ENCODE measurements at regions not wholly inside any gene's neighbourhood (a gene's known extent, or its start where the extent isn't known, plus 50 kb on each side); places are given as distances from the start of the nearest gene placed in this dataset.
"Not testable (repeated sequence)": the region's sequence is repeated elsewhere in the genome, so short reads cannot be mapped to it uniquely, and the experiment has no call there.

GRCh38 chr1:38210021-38210894 is 163.7 kb upstream of the POU3F1 start:
- DNase-seq (ENCODE audit: extremely low read depth, low read depth, low spot score), result no peak

GRCh38 chr1:38208716-38209632 is 162.4 kb upstream of the POU3F1 start:
- no peak for DNase-seq (ENCODE audit: extremely low read depth, low read depth, low spot score)

GRCh38 chr1:38207906-38208305 is 161.3 kb upstream of the POU3F1 start:
- no peak for DNase-seq (ENCODE audit: extremely low read depth, low read depth, low spot score)

- DNase-seq (ENCODE audit: extremely low read depth, low read depth, low spot score), result no peak
Observed at GRCh38 chr1:38207275-38207674, 160.7 kb upstream of the POU3F1 start.

- no peak for DNase-seq (ENCODE audit: extremely low read depth, low read depth, low spot score)
Observed at GRCh38 chr1:38204698-38205097, 158.1 kb upstream of the POU3F1 start.

- no peak for DNase-seq (ENCODE audit: extremely low read depth, low read depth, low spot score)
Observed at GRCh38 chr1:38203441-38203840, 156.8 kb upstream of the POU3F1 start.

- no peak for DNase-seq (ENCODE audit: extremely low read depth, low read depth, low spot score)
Observed at GRCh38 chr1:38201431-38201830, 154.8 kb upstream of the POU3F1 start.

GRCh38 chr1:38198621-38199020 is 152.0 kb upstream of the POU3F1 start:
- DNase-seq (ENCODE audit: extremely low read depth, low read depth, low spot score), result no peak

- no peak for DNase-seq (ENCODE audit: extremely low read depth, low read depth, low spot score)
Observed at GRCh38 chr1:38198099-38198498, 151.5 kb upstream of the POU3F1 start.

DNA sequence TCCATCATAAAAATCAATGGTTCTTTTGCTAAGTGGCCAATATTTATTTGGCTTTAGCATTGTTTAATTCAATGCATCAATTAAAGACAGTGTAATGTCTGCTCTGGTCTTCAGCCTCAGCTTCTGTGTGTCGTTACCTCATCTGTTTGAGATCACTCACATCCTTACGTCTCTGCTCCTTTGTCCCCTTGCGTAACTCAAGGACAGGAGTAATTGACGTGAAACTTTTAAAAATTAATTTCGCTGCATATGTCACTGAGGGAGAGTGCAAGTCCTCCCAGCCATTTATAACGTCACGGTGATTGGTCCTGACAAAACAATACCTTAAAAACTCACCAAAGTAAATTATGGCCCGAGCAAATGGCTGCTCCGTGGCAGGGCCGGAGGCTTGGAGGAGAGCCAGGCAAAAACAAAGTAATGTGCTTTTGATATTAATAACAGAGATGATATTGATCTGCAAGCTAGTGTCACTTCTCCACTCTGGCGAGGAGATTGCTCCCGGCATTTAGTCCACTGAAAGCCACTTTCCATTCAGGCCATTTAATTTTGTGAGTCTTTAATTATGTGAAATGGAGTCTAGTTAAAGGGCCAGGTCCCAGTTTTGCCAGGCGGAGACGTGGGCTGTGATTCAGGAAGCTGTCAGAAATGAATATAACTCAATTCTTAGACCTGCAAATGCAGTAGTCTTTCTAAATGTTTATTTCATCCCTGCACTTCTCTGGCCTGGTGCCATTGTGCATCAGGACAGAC is 150.9 kb upstream of the POU3F1 start:
- DNase-seq (ENCODE audit: extremely low read depth, low read depth, low spot score), result no peak

DNA sequence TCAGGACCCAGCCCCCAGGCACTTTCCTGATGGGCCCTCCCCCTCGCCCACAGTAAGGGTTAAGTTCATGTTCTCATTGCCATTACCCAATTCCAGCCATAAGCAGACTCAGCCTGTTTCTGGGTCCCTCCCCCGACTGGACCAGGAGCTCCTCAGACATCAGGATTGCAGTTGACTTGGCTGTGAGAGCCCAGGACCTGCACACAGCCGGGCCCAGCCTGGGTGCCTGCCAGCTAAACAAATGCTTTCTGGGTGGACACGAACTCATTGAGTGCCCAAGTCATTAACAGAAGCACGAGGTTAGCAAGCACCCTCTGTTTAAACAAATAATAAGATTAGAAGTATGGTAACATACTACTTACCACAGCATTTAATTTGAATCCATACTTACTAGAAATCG is 147.9 kb upstream of the POU3F1 start:
- DNase-seq (ENCODE audit: extremely low read depth, low read depth, low spot score), result no peak

- DNase-seq (ENCODE audit: extremely low read depth, low read depth, low spot score), result no peak
Observed at GRCh38 chr1:38193040-38193439, 146.4 kb upstream of the POU3F1 start.

DNA sequence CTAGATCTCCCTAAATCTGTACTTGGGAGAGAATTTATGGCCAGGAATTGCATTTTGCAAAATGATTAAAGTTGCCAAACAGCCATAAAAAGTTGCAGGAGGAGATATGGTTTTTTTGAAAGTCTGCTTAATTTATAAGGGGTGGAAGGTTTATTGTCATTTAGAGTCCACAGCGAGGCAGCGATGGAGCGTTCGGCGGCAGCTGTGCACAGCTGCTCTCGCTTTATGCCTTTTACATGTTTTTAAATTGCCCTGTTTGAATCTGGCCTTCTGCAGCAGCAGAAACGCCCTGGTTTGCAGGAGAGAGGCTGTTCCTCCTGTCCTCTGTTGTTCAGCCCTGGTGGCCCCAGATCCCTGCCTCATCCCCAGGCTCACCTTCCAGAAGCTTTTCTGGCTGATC is 144.9 kb upstream of the POU3F1 start:
- no peak for DNase-seq (ENCODE audit: extremely low read depth, low read depth, low spot score)

DNA sequence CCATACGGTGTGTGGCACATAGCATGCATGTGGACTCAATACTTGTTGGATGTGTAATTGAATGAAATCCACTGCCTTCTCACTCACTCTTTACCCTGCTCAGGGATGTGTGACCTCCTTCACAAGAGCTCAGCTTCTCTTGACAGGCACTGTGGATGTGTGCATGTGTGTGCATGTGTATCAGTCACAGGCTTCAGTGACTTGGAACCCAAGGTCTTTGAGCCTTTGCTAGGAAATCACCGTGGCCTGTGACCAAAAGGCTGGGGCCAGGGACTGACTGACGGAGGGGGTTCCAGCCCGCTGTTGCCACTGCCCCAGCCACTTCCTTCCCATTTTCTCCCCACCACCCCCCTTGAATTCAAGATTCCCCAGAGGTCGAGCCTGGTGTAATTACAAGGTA is 144.4 kb upstream of the POU3F1 start:
- DNase-seq (ENCODE audit: extremely low read depth, low read depth, low spot score), result no peak

GRCh38 chr1:38187552-38187951 is 141.0 kb upstream of the POU3F1 start:
- no peak for DNase-seq (ENCODE audit: extremely low read depth, low read depth, low spot score)

DNA sequence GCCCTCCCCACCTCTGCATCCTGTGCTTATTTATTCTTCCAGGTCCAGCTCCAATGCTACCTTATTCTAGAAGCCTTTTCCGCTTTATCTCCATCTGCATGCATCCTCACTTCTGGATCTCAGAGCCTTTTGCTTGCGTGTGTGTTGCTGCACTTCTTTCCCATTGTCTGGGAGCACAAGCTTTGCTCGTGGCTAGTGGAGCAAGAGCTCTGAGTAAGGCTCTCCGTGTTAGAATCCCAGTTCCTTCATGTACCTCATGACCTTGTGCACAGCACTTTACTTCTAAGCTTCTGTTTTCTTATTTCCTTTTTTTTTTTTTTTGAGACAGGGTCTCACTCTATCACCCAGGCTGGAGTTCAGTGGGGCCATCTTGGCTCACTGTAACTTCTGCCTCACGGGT is 140.0 kb upstream of the POU3F1 start:
- no peak for DNase-seq (ENCODE audit: extremely low read depth, low read depth, low spot score)

DNA sequence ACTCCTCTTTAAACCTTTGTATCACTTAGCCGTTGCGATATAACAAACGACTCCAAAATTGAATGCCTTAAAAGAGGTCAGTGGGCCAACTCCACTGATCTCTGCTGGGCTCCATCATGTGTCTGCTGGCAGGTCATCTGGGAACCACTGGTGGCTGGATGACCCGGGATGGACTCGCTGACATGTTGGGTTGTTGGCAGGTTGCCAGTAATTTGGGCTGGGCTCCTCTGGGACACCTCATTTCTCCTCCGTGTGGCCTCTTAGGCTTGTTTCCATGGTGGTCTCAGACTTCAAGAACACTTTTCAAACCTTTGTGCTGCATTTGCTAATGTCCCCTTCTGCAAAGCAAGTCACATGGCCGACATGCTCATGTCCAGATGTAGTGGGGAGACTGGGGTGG is 139.3 kb upstream of the POU3F1 start:
- DNase-seq (ENCODE audit: extremely low read depth, low read depth, low spot score), result no peak

GRCh38 chr1:38183747-38184146 is 137.2 kb upstream of the POU3F1 start:
- DNase-seq (ENCODE audit: extremely low read depth, low read depth, low spot score), result no peak

DNA sequence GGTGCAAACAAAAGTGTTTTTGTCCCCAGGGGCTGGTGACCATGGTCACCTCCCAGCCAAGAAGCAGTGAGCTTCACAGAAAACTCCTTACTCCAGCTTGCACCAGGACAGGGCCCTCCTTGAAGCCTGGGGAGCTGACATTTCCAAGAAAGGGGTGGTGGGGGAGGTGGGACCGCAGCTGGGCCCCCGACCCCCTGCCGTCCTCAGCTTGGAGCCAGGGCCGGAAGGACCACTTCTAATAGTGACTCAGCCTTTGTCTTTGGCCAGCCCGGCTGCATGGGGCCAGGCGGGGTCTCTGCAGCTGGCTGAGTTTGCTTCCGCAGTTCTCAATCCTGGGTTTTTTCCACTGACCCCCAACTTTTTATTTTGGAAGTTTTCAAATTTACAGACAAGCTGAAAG is 136.5 kb upstream of the POU3F1 start:
- DNase-seq (ENCODE audit: extremely low read depth, low read depth, low spot score), result no peak

DNA sequence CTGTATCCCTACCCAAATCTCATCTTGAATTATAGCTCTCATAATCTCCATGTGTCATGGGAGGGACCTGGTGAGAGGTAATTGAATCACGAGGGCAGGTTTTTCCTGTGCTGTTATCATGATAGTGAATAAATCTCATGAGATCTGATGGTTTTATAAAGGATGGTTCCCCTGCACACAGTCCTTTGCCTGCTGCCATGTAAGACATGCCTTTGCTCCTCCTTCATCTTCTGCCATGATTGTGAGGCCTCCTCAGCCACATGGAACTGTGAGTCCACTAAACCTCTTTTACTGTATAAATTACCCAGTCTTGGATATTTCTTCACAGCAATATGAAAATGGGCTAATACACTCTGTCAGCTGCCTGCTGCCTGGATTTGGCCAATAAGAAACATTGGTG is 133.8 kb upstream of the POU3F1 start:
- DNase-seq (ENCODE audit: extremely low read depth, low read depth, low spot score), result not testable (repeated sequence)

DNA sequence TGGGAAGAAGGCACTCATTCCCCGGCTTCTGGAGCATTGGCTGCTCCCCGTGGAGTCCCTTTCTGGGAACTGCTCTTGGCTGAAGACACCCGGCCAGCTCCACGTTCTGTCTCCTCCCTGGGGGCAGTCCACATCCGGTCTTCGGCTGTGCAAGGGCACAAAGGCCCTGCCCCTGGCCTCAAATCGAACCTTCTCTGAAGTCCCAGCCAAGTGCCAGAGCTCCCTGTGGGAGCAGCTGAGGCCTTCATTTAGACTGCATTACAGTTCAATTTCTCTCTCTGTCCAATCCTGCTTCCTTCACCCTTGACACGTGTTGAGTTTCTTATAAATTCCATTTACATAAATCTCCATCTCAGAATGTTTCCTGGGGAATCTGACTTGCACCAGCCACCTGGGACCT is 132.9 kb upstream of the POU3F1 start:
- DNase-seq (ENCODE audit: extremely low read depth, low read depth, low spot score), result no peak
